ENCODE measurements at regions not wholly inside any gene's neighbourhood (a gene's known extent, or its start where the extent isn't known, plus 50 kb on each side); places are given as distances from the start of the nearest gene placed in this dataset.

DNA sequence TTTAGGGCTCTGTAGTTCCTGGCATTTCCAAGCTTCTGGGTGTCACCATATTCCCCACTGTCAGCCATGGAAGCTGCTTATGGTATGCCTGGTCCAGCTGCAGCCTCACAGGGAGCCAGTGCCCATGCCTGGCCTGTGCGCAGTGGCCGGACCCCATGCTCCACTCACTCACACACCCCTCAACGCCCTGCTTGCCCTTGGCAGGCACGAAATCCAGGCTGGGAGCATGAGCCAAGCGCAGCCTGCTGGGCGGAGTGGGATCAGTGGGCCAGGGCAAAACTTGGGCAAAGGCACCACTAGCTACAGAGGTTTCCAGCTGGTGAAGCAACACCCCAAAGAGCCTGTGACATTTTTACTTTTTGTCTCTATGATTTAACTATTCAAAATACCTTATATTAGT lies 520.4 kb downstream of the RWDD3 start (continued):
- TF ChIP-seq KDM5A (IDR thresholded peaks at IDR 0.05; ENCODE audit: low read length), result no peak
- no peak for TF ChIP-seq EZH2 (IDR thresholded peaks at IDR 0.05; ENCODE audit: low read depth, low read length, severe bottlenecking)

Measured in H1 (cell line).